T-helper 17 cell (primary cell): ENCODE measurements at regions not wholly inside any gene's neighbourhood (a gene's known extent, or its start where the extent isn't known, plus 50 kb on each side); places are given as distances from the start of the nearest gene placed in this dataset.
"Not testable (repeated sequence)": the region's sequence is repeated elsewhere in the genome, so short reads cannot be mapped to it uniquely, and the experiment has no call there.

Source experiments
- ATAC-seq: fragments of 150-1000 bp; cut with Tn5 transposase; 2 replicates; pipeline ENCODE4 v1.10.0; 2021; ENCODE audit warnings: mild to moderate bottlenecking, moderate library complexity
- DNase-seq, 3 donors: peaks; one replicate each; pipeline versions ENCODE4 v3.0.0 to v3.0.0-alpha.2; 2020 to 2021
- H3K9me3 ChIP-seq: one replicate; pipeline ENCODE4 v1.7.0; 2013; ENCODE audit warnings: low read length, mild to moderate bottlenecking; ENCODE audit not compliant: control insufficient read depth, poor library complexity, severe bottlenecking
- H3K27ac Mint-ChIP-seq: one replicate; pipeline ENCODE4 v1.8.0; 2022; ENCODE audit warnings: mild to moderate bottlenecking, moderate library complexity, mixed read lengths
- H3K27me3 Mint-ChIP-seq: one replicate; pipeline ENCODE4 v1.8.0; 2022; ENCODE audit warnings: mixed read lengths
- H3K36me3 Mint-ChIP-seq: one replicate; pipeline ENCODE4 v1.8.0; 2022; ENCODE audit warnings: low read depth, mixed read lengths
- H3K4me1 Mint-ChIP-seq: one replicate; pipeline ENCODE4 v1.8.0; 2022; ENCODE audit warnings: mild to moderate bottlenecking, mixed read lengths
- H3K4me3 Mint-ChIP-seq: one replicate; pipeline ENCODE4 v1.8.0; 2022; ENCODE audit warnings: mild to moderate bottlenecking, moderate library complexity, mixed read lengths

DNA sequence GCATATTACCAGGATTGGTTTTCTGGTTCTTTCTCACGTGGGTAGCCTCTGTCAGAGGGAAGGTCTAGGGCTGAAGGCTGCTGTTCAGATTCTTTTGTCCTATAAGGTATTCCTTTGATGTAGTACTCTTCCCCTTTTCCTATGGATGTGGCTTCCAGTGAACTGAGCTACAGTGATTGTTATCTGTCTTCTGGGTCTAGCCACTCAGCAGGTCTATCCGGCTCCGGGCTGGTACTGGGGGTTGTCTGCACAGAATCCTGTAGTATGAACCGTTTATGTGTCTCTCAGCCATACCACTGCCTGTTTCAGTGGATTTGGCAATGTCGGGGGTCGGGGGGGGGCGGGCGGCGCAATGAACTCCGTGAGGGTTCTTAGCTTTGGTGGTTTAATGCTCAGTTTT, 84.5 kb upstream of the C10orf90 start:
- Mint-ChIP-seq H3K27me3 (peaks cover 4% of the 10 kb centered on the region), H3K4me3 (no peak overlapping the region), H3K36me3 (no peaks in the 10 kb centered on the region), H3K4me1 (no peaks in the 10 kb centered on the region), H3K27ac (no peak overlapping the region)
- ATAC-seq (no peak), DNase-seq (no peak)
- no peaks in the 10 kb centered on the region for H3K9me3 ChIP-seq

GRCh38 chr10:126758867-126759266, 88.4 kb upstream of the C10orf90 start:
- H3K9me3 ChIP-seq: no peaks in the 10 kb centered on the region
- no peak overlapping the region for H3K4me3 Mint-ChIP-seq
- DNase-seq (no peak), ATAC-seq (no peak)
- no peaks in the 10 kb centered on the region for H3K36me3 Mint-ChIP-seq
- H3K27me3 Mint-ChIP-seq: peaks cover 4% of the 10 kb centered on the region
- no peaks in the 10 kb centered on the region for H3K4me1 Mint-ChIP-seq
- no peak overlapping the region for H3K27ac Mint-ChIP-seq

- Mint-ChIP-seq H3K36me3 (no peaks in the 10 kb centered on the region), H3K27me3 (peaks cover 4% of the 10 kb centered on the region)
- DNase-seq: no peak
These were observed 89.0 kb upstream of the C10orf90 start for GRCh38 chr10:126759531-126759930.

GRCh38 chr10:126766646-126767045, 96.2 kb upstream of the C10orf90 start:
- not testable (repeated sequence) for H3K9me3 ChIP-seq, DNase-seq, H3K27me3 Mint-ChIP-seq, H3K27ac Mint-ChIP-seq, H3K4me3 Mint-ChIP-seq, H3K4me1 Mint-ChIP-seq, H3K36me3 Mint-ChIP-seq, ATAC-seq

More at GRCh38 chr10:126759531-126759930, 89.0 kb upstream of the C10orf90 start:
- Mint-ChIP-seq H3K4me1 (no peaks in the 10 kb centered on the region), H3K4me3 (no peak overlapping the region), H3K27ac (no peak overlapping the region)
- H3K9me3 ChIP-seq: no peaks in the 10 kb centered on the region
- ATAC-seq: no peak

GRCh38 chr10:126770809-126771208, 100.3 kb upstream of the C10orf90 start:
- no peaks in the 10 kb centered on the region for H3K36me3 Mint-ChIP-seq
- no peak overlapping the region for H3K27ac Mint-ChIP-seq
- DNase-seq (no peak), ATAC-seq (no peak)
- H3K9me3 ChIP-seq: no peaks in the 10 kb centered on the region
- no peaks in the 10 kb centered on the region for H3K4me1 Mint-ChIP-seq
- H3K27me3 Mint-ChIP-seq: no peaks in the 10 kb centered on the region
- no peak overlapping the region for H3K4me3 Mint-ChIP-seq

DNA sequence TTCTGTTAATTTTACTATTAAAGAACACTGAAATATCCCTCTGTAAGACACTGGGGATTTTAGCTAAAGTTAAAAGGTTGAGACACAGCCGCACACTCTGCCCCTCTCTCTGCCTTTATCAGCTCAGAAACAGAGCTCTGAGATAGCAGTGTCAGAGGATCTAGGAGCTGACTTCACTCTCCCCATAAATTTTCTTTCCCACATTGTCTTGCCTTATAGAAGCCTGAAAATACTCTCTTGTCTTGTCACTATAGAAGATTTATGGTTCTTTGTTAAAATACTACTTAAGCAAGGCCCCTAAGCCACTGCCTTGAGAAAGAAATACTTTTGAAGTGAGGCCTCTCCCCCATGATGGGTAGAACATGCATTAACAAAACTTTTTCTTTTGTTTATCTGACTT, 105.7 kb upstream of the C10orf90 start:
- H3K27ac Mint-ChIP-seq: no peak overlapping the region

DNA sequence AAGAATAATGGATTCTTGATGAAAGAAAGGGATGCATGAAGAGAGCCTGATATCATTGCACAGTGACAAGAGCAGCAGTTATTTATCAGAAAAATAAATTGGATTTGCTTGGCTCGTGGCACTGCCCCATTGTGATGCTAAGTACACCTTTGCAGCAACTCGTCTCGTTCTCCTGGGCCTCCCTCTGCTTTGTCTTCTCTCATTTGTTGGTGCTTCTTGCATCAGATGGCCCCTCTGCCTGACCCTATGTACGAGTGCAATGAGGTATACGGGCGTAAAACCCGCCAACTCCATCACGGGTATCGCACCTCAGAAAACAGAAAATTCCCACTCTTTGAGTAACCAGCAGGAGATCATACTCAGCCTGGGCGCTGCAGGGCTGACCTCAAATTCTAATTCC, 107.2 kb upstream of the C10orf90 start:
- H3K4me1 Mint-ChIP-seq: no peaks in the 10 kb centered on the region
- no peak overlapping the region for H3K27ac Mint-ChIP-seq
- H3K4me3 Mint-ChIP-seq: no peak overlapping the region
- H3K36me3 Mint-ChIP-seq: no peaks in the 10 kb centered on the region
- DNase-seq (no peak), ATAC-seq (no peak)
- H3K27me3 Mint-ChIP-seq: no peaks in the 10 kb centered on the region
- H3K9me3 ChIP-seq: no peaks in the 10 kb centered on the region

More for the DNA sequence above, 105.7 kb upstream of the C10orf90 start:
- no peaks in the 10 kb centered on the region for H3K9me3 ChIP-seq
- H3K36me3 Mint-ChIP-seq: no peaks in the 10 kb centered on the region
- H3K27me3 Mint-ChIP-seq: no peaks in the 10 kb centered on the region
- DNase-seq (no peak), ATAC-seq (no peak)
- no peaks in the 10 kb centered on the region for H3K4me1 Mint-ChIP-seq
- no peak overlapping the region for H3K4me3 Mint-ChIP-seq

- H3K9me3 ChIP-seq: no peaks in the 10 kb centered on the region
- Mint-ChIP-seq H3K4me3 (no peak overlapping the region), H3K4me1 (no peaks in the 10 kb centered on the region), H3K27ac (no peak overlapping the region), H3K27me3 (no peaks in the 10 kb centered on the region), H3K36me3 (no peaks in the 10 kb centered on the region)
- ATAC-seq (no peak), DNase-seq (no peak)
These were observed 111.1 kb upstream of the C10orf90 start for GRCh38 chr10:126781450-126782216.

- Mint-ChIP-seq H3K4me1 (no peaks in the 10 kb centered on the region), H3K27me3 (no peaks in the 10 kb centered on the region), H3K27ac (no peak overlapping the region), H3K36me3 (no peaks in the 10 kb centered on the region), H3K4me3 (no peak overlapping the region)
- ATAC-seq (no peak), DNase-seq (no peak)
- no peaks in the 10 kb centered on the region for H3K9me3 ChIP-seq
These were observed 113.5 kb upstream of the C10orf90 start for GRCh38 chr10:126783806-126784557.

- no peak overlapping the region for H3K27ac Mint-ChIP-seq
- H3K9me3 ChIP-seq: no peaks in the 10 kb centered on the region
- no peak for ATAC-seq
- no peaks in the 10 kb centered on the region for H3K36me3 Mint-ChIP-seq
- DNase-seq: no peak
- H3K4me1 Mint-ChIP-seq: no peaks in the 10 kb centered on the region
- no peak overlapping the region for H3K4me3 Mint-ChIP-seq
- no peaks in the 10 kb centered on the region for H3K27me3 Mint-ChIP-seq
These were observed 116.7 kb upstream of the C10orf90 start for GRCh38 chr10:126787201-126787600.

- no peaks in the 10 kb centered on the region for H3K36me3 Mint-ChIP-seq
- no peaks in the 10 kb centered on the region for H3K4me1 Mint-ChIP-seq
These were observed 109.9 kb upstream of the DOCK1 start for GRCh38 chr10:126795318-126795717.

GRCh38 chr10:126798649-126799048, 106.6 kb upstream of the DOCK1 start:
- H3K27ac Mint-ChIP-seq: no peak overlapping the region
- no peak for ATAC-seq
- no peak overlapping the region for H3K4me3 Mint-ChIP-seq
- no peaks in the 10 kb centered on the region for H3K27me3 Mint-ChIP-seq
- H3K36me3 Mint-ChIP-seq: no peaks in the 10 kb centered on the region
- H3K4me1 Mint-ChIP-seq: no peaks in the 10 kb centered on the region
- DNase-seq: no peak
- H3K9me3 ChIP-seq: no peaks in the 10 kb centered on the region

More at GRCh38 chr10:126795318-126795717, 109.9 kb upstream of the DOCK1 start:
- no peak for DNase-seq
- Mint-ChIP-seq H3K4me3 (no peak overlapping the region), H3K27me3 (no peaks in the 10 kb centered on the region), H3K27ac (no peak overlapping the region)
- H3K9me3 ChIP-seq: no peaks in the 10 kb centered on the region
- ATAC-seq: no peak

GRCh38 chr10:126803394-126803793, 101.8 kb upstream of the DOCK1 start:
- no peaks in the 10 kb centered on the region for H3K36me3 Mint-ChIP-seq

DNA sequence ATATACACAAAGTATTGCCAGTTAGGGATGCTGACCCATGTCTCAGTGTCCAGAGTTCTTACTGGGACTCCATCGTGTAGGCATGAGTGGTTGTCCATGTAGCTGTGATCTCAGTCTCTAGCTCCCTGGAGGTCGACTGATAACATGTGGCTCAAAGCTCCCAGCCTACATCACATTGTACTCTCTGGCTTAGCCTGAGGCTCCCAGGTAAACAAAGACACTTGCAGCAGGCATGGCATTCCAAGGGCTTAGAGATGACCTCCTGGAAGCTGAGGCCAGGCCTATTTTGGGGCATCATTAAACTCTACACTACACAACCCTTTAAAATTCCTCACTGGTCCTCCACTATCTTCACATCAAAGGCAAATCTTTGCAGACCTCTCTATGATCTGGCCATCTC, 100.8 kb upstream of the DOCK1 start:
- no peaks in the 10 kb centered on the region for H3K4me1 Mint-ChIP-seq
- no peak for ATAC-seq
- H3K9me3 ChIP-seq: no peaks in the 10 kb centered on the region
- no peaks in the 10 kb centered on the region for H3K36me3 Mint-ChIP-seq
- H3K27me3 Mint-ChIP-seq: peaks cover 4% of the 10 kb centered on the region
- H3K27ac Mint-ChIP-seq: no peak overlapping the region
- DNase-seq: no peak
- H3K4me3 Mint-ChIP-seq: no peak overlapping the region

More at GRCh38 chr10:126803394-126803793, 101.8 kb upstream of the DOCK1 start:
- no peak overlapping the region for H3K27ac Mint-ChIP-seq
- DNase-seq (no peak), ATAC-seq (no peak)
- H3K4me3 Mint-ChIP-seq: no peak overlapping the region
- H3K4me1 Mint-ChIP-seq: no peaks in the 10 kb centered on the region
- H3K27me3 Mint-ChIP-seq: peaks cover 4% of the 10 kb centered on the region
- no peaks in the 10 kb centered on the region for H3K9me3 ChIP-seq
